ENCODE measurements at regions not wholly inside any gene's neighbourhood (a gene's known extent, or its start where the extent isn't known, plus 50 kb on each side); places are given as distances from the start of the nearest gene placed in this dataset.

DNA sequence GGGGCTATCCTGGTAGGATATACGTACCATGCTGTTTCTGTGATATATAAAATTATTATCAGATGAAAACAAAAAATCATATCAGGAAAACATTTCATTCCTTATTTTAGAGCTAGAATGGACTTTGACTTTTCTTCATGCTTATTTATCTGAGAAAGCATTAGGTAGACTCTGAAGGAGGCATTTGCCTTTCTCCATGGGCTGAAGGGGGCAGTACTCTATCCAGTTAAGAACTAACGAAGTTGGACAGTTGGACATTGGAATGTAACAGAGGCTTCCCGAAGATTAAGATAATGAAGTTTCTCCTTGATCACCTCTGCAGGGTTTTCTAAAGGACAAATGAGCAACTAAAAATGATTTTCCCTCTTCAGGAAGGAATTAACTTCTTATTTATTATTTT lies 233.9 kb downstream of the SAMD5 start:
- no peak overlapping the region for H3K27ac ChIP-seq
- H3K4me3 ChIP-seq (ENCODE audit: low read depth in 1 of 2, low read length in 1 of 2), result no peak overlapping the region
- H3K27me3 ChIP-seq, result no peaks in the 10 kb centered on the region
- no peaks in the 10 kb centered on the region for H3K9me3 ChIP-seq
- H3K36me3 ChIP-seq, result no peaks in the 10 kb centered on the region
- no peaks in the 10 kb centered on the region for H3K4me1 ChIP-seq (ENCODE audit: control insufficient read depth in 1 of 2, insufficient read depth in 1 of 2, low read depth in 1 of 2, low read length in 1 of 2)
- TF ChIP-seq, protein P1, sequence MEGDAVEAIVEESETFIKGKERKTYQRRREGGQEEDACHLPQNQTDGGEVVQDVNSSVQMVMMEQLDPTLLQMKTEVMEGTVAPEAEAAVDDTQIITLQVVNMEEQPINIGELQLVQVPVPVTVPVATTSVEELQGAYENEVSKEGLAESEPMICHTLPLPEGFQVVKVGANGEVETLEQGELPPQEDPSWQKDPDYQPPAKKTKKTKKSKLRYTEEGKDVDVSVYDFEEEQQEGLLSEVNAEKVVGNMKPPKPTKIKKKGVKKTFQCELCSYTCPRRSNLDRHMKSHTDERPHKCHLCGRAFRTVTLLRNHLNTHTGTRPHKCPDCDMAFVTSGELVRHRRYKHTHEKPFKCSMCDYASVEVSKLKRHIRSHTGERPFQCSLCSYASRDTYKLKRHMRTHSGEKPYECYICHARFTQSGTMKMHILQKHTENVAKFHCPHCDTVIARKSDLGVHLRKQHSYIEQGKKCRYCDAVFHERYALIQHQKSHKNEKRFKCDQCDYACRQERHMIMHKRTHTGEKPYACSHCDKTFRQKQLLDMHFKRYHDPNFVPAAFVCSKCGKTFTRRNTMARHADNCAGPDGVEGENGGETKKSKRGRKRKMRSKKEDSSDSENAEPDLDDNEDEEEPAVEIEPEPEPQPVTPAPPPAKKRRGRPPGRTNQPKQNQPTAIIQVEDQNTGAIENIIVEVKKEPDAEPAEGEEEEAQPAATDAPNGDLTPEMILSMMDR (IDR thresholded peaks at IDR 0.05), result no peak

DNA sequence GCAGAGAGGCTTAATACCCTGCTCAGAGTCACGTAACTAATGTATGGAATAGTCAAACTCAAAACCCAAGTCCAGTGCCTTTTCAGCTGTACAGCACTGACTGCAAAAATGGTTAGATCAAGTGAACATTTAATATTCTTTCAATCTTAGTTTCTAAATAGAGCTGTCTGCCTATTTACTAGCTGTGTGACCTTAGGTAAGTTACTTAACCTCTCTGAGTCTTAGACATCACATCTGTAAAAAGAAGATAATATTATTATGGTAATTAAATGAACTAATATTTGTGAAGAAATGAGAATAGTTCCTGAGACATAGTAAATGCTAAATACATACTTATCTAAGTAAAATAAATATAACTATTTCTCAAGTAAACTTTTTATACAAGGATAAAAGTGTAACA lies 235.5 kb downstream of the SAMD5 start:
- Histone ChIP-seq H3K36me3 (no peaks in the 10 kb centered on the region), H3K27ac (no peak overlapping the region), H3K27me3 (no peaks in the 10 kb centered on the region), H3K4me3 (ENCODE audit: low read depth in 1 of 2, low read length in 1 of 2) (no peak overlapping the region), H3K4me1 (ENCODE audit: control insufficient read depth in 1 of 2, insufficient read depth in 1 of 2, low read depth in 1 of 2, low read length in 1 of 2) (no peaks in the 10 kb centered on the region), H3K9me3 (no peaks in the 10 kb centered on the region)
- TF ChIP-seq, protein P1 (IDR thresholded peaks at IDR 0.05), result no peak

DNA sequence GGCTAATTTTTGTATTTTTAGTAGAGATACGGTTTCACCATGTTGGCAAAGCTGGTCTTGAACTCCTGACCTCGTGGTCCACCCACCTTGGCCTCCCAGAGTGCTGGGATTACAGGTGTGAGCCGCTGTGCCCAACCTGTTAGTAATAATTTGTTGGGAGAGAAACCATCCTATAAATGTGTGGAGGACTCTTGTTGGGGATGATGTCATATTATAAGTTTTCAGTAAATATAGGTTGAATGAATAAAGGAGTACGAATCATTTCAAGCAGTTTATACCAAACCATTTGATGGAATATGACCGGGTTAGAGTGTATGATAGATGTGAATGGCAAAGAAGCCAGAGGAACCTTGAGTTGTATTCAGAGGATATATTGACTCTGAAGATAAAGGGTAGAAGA lies 240.8 kb downstream of the SAMD5 start:
- H3K27ac ChIP-seq, result no peak overlapping the region
- TF ChIP-seq, protein P1 (IDR thresholded peaks at IDR 0.05), result no peak
- no peaks in the 10 kb centered on the region for H3K9me3 ChIP-seq

DNA sequence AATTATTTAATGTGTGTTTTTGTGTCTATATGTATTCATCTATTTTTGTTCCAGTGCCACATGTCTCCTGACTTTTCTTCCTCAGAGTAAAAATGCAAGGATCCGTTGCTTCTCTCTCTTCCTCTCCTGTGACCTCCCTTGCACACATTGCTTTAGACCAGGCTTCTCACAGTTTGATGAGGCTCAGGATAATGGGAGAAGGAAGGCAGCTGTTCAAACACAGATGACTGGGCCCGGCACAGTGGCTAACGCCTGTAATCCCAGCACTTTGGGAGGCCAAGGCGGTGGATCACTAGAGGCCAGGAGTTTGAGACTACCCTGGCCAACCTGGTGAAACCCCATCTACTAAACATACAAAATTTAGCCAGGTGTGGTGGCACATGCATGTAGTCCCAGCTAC lies 241.9 kb downstream of the SAMD5 start:
- no peaks in the 10 kb centered on the region for H3K4me1 ChIP-seq (ENCODE audit: control insufficient read depth in 1 of 2, insufficient read depth in 1 of 2, low read depth in 1 of 2, low read length in 1 of 2)
- H3K36me3 ChIP-seq, result no peaks in the 10 kb centered on the region
- H3K27ac ChIP-seq, result no peak overlapping the region
- no peaks in the 10 kb centered on the region for H3K9me3 ChIP-seq
- H3K27me3 ChIP-seq, result no peaks in the 10 kb centered on the region
- no peak overlapping the region for H3K4me3 ChIP-seq (ENCODE audit: low read depth in 1 of 2, low read length in 1 of 2)
- TF ChIP-seq, protein P1 (IDR thresholded peaks at IDR 0.05), result no peak

More for the DNA sequence above, 240.8 kb downstream of the SAMD5 start:
- H3K27me3 ChIP-seq, result no peaks in the 10 kb centered on the region
- no peaks in the 10 kb centered on the region for H3K4me1 ChIP-seq (ENCODE audit: control insufficient read depth in 1 of 2, insufficient read depth in 1 of 2, low read depth in 1 of 2, low read length in 1 of 2)
- no peaks in the 10 kb centered on the region for H3K36me3 ChIP-seq
- H3K4me3 ChIP-seq (ENCODE audit: low read depth in 1 of 2, low read length in 1 of 2), result no peak overlapping the region

DNA sequence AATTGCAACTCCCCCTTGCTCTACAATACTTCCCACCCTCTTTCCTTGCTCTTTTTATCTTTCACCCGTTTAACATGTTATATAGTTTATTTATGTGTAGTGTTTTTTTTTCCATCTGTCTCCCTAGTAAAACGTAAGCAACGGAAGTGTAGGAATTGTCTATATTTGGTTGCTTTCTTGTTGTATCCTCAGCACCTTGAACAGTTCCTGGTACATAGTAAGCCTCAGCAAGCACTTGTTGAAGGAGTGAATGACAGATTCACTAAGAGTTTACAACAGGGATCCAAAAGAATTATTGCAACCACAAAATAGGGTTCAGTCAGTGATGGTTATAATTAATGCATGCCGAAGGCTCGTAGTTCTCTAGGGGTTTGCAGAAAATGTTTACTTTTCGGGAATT lies 242.7 kb downstream of the SAMD5 start:
- H3K36me3 ChIP-seq, result no peaks in the 10 kb centered on the region
- no peaks in the 10 kb centered on the region for H3K9me3 ChIP-seq
- TF ChIP-seq, protein P1 (IDR thresholded peaks at IDR 0.05), result no peak
- H3K4me1 ChIP-seq (ENCODE audit: control insufficient read depth in 1 of 2, insufficient read depth in 1 of 2, low read depth in 1 of 2, low read length in 1 of 2), result no peaks in the 10 kb centered on the region
- H3K4me3 ChIP-seq (ENCODE audit: low read depth in 1 of 2, low read length in 1 of 2), result no peak overlapping the region
- H3K27me3 ChIP-seq, result no peaks in the 10 kb centered on the region
- no peak overlapping the region for H3K27ac ChIP-seq

Data from neutrophil (primary cell).